Transverse colon (tissue), 4 donors: ENCODE measurements at regions not wholly inside any gene's neighbourhood (a gene's known extent, or its start where the extent isn't known, plus 50 kb on each side); places are given as distances from the start of the nearest gene placed in this dataset.
A peak's percentile ranks its signal among the peaks of the same experiment; 100 is the strongest.

ENCODE experiments used
- DNase-seq: peaks from one replicate; pipeline ENCODE4 v3.0.0-alpha.2; 2019
- H3K27ac ChIP-seq, 4 donors: fragments of 200-600 bp; sonication (generic); 2 replicates each; pipeline ENCODE4 v1.5.1; 2016 to 2018; ENCODE audit warnings: inconsistent platforms in 4 of 4
- H3K27me3 ChIP-seq: fragments of 200-600 bp; sonication (generic); 2 replicates; pipeline ENCODE4 v1.5.1; 2017; ENCODE audit warnings: inconsistent platforms
- H3K36me3 ChIP-seq, 4 donors: fragments of 200-600 bp; sonication (generic); 2 replicates each; pipeline ENCODE4 v1.5.1; 2017 to 2019; ENCODE audit warnings: inconsistent platforms in 4 of 4
- H3K4me1 ChIP-seq, 4 donors: fragments of 200-600 bp; sonication (generic); 2 replicates each; pipeline ENCODE4 v1.5.1; 2017 to 2020; ENCODE audit warnings: inconsistent platforms in 4 of 4
- H3K4me3 ChIP-seq, 4 donors: fragments of 200-600 bp; sonication (generic); 1 replicate in 1 of 4; 2 replicates in 3 of 4; pipeline versions ENCODE4 v1.5.1 to v1.6.1; 2017 to 2019; ENCODE audit warnings: inconsistent platforms in 4 of 4
- H3K9me3 ChIP-seq, 2 donors: fragments of 200-600 bp; sonication (generic); 2 replicates each; pipeline ENCODE4 v1.5.1; 2017 to 2019; ENCODE audit warnings: inconsistent platforms in 2 of 2
- CTCF ChIP-seq, 5 experiments: fragments of 200-600 bp in 3 of 5; fragments of 450-650 bp in 2 of 5; sonication (generic) in 3 of 5; IDR thresholded peaks; 1 replicate in 2 of 5; 2 replicates in 3 of 5; pipeline ENCODE4 v1.5.1; 2016 to 2017; ENCODE audit warnings: antibody characterized with exemption in 5 of 5, inconsistent platforms in 3 of 5, mild to moderate bottlenecking in 2 of 5, moderate library complexity in 1 of 5
- EP300 ChIP-seq: sonication (generic); formaldehyde crosslinking; IDR thresholded peaks from one replicate; pipeline ENCODE4 v1.6.1; 2017; ENCODE audit warnings: antibody characterized with exemption, low read depth
- POLR2A ChIP-seq: fragments of 450-650 bp; IDR thresholded peaks from one replicate; pipeline ENCODE4 v1.6.1; 2016; ENCODE audit warnings: antibody characterized with exemption, mild to moderate bottlenecking, moderate library complexity
- POLR2AphosphoS5 ChIP-seq, 3 donors: sonication (generic); formaldehyde crosslinking; IDR thresholded peaks; one replicate each; pipeline ENCODE4 v1.6.1; 2016; ENCODE audit warnings: antibody characterized with exemption in 3 of 3
- WGBS, 2 donors: methylation state at CpG; one replicate each; pipeline ENCODE4 v1.1.5; 2018; ENCODE audit warnings: low coverage in 1 of 2; 5-methylcytosine and 5-hydroxymethylcytosine counted together
- in situ Hi-C, 4 donors: fragments of 200-750 bp; cut with MboI; loops; one replicate each; pipeline versions ENCODE4 v1.15.0 to v1.15.1; 2017; ENCODE audit warnings: low sequenced_read_pairs in 3 of 4, low pct_ligation_motif_present in 1 of 4, low pct_unique_long_range_greater_than_20kb in 1 of 4
- intact Hi-C: fragments of 100-400 bp; cut with DNase I; formaldehyde crosslinking; loops from one replicate; pipeline ENCODE4 v1.15.1; 2023; ENCODE audit warnings: low total_unique reads

- H3K27ac ChIP-seq, result peak overlapping the region; percentile 64 to 83 (median 78)
- peaks cover 4 to 49% (median 27%) of the 10 kb centered on the region in 4 donors for H3K4me1 ChIP-seq
- WGBS, 2 donors, result 88% methylated on average over 1 of the region's 1 CpG; no CpG with 5 or more reads in 1 of the 2 donors
- TF ChIP-seq EP300 (no peak), CTCF (IDR thresholded peaks at IDR 0.05) (no peak), POLR2AphosphoS5 (IDR thresholded peaks at IDR 0.05) (no peak), POLR2A (no peak)
- no peaks in the 10 kb centered on the region for H3K36me3 ChIP-seq
- H3K27me3 ChIP-seq, result no peaks in the 10 kb centered on the region
- H3K9me3 ChIP-seq, result no peaks in the 10 kb centered on the region
- H3K4me3 ChIP-seq, result no peak overlapping the region
- intact Hi-C loops (no loop called here), in situ Hi-C loops (no loop called here)
- DNase-seq, result no peak
Measured at GRCh38 chr20:53800418-53800817, 206.8 kb upstream of the ZNF217 start.

- DNase-seq, result no peak
- no peak for TF ChIP-seq POLR2AphosphoS5 (IDR thresholded peaks at IDR 0.05)
- TF ChIP-seq POLR2A, result no peak
- TF ChIP-seq EP300, result no peak
- no peak for TF ChIP-seq CTCF (IDR thresholded peaks at IDR 0.05)
- H3K36me3 ChIP-seq, result no peaks in the 10 kb centered on the region
- no peaks in the 10 kb centered on the region for H3K9me3 ChIP-seq
- H3K27me3 ChIP-seq, result no peaks in the 10 kb centered on the region
- H3K4me3 ChIP-seq, result no peak overlapping the region
- in situ Hi-C loops, result no loop called here
- H3K27ac ChIP-seq, result no peak overlapping the region
- H3K4me1 ChIP-seq, result peaks cover 4 to 38% (median 22%) of the 10 kb centered on the region in 4 donors
- intact Hi-C loops, result no loop called here
- 17 to 72% methylated on average over 1 to 4 of the region's 4 CpGs for WGBS, 2 donors
Measured at GRCh38 chr20:53797085-53797484, 203.4 kb upstream of the ZNF217 start.

- Histone ChIP-seq H3K4me3 (no peak overlapping the region), H3K27me3 (no peaks in the 10 kb centered on the region), H3K36me3 (no peaks in the 10 kb centered on the region), H3K9me3 (no peaks in the 10 kb centered on the region), H3K4me1 (peaks cover 0 to 20% (median 11%) of the 10 kb centered on the region in 4 donors), H3K27ac (no peak overlapping the region)
- TF ChIP-seq POLR2AphosphoS5 (IDR thresholded peaks at IDR 0.05) (no peak), CTCF (IDR thresholded peaks at IDR 0.05) (no peak), POLR2A (no peak), EP300 (no peak)
- 98 to 100% methylated on average over 3 of the region's 3 CpGs for WGBS, 2 donors
- no peak for DNase-seq
- intact Hi-C loops, result no loop called here
- in situ Hi-C loops, result no loop called here
Measured at GRCh38 chr20:53795170-53795569, 201.5 kb upstream of the ZNF217 start.

GRCh38 chr20:53794529-53795115, 201.0 kb upstream of the ZNF217 start:
- no peak for DNase-seq
- H3K4me3 ChIP-seq, result no peak overlapping the region
- whole genome bisulfite sequencing, 2 donors, result 85 to 87% methylated on average over 7 to 9 of the region's 9 CpGs
- no peak overlapping the region for H3K27ac ChIP-seq
- H3K27me3 ChIP-seq, result no peaks in the 10 kb centered on the region
- no peaks in the 10 kb centered on the region for H3K9me3 ChIP-seq
- TF ChIP-seq EP300, result no peak
- TF ChIP-seq POLR2A, result no peak
- TF ChIP-seq CTCF (IDR thresholded peaks at IDR 0.05), result no peak
- no peak for TF ChIP-seq POLR2AphosphoS5 (IDR thresholded peaks at IDR 0.05)
- H3K36me3 ChIP-seq, result no peaks in the 10 kb centered on the region
- intact Hi-C loops, result no loop called here
- in situ Hi-C loops, result no loop called here
- peaks cover 0 to 15% (median 6%) of the 10 kb centered on the region in 4 donors for H3K4me1 ChIP-seq
